H1 (cell line): ENCODE measurements at regions not wholly inside any gene's neighbourhood (a gene's known extent, or its start where the extent isn't known, plus 50 kb on each side); places are given as distances from the start of the nearest gene placed in this dataset.

Experiments used
- CBX5 ChIP-seq: fragments of 300-800, 300-1000 bp; sonication (generic); IDR thresholded peaks from 2 replicates; pipeline ENCODE4 v1.7.1; 2016; ENCODE audit warnings: antibody characterized with exemption, low read length, low read depth
- EP300 ChIP-seq, 2 experiments: IDR thresholded peaks; 1 replicate in 1 of 2; 2 replicates in 1 of 2; pipeline ENCODE4 v1.6.1; 2011 to 2012; ENCODE audit warnings: low read depth in 2 of 2, low read length in 2 of 2, mild to moderate bottlenecking in 2 of 2, borderline replicate concordance in 1 of 2, inconsistent platforms in 1 of 2, moderate library complexity in 1 of 2
- JUN ChIP-seq: IDR thresholded peaks from 2 replicates; pipeline ENCODE4 v1.6.1; 2011; ENCODE audit warnings: low read depth, mild to moderate bottlenecking, improper control_type of control experiment, low read length
- SP4 ChIP-seq: IDR thresholded peaks from 2 replicates; pipeline ENCODE4 v1.6.1; 2012; ENCODE audit warnings: low read length, inconsistent platforms
- ZNF274 ChIP-seq: IDR thresholded peaks from 2 replicates; pipeline ENCODE4 v1.7.0; 2012; ENCODE audit warnings: low read length, borderline replicate concordance; ENCODE audit errors: extremely low read depth

DNA sequence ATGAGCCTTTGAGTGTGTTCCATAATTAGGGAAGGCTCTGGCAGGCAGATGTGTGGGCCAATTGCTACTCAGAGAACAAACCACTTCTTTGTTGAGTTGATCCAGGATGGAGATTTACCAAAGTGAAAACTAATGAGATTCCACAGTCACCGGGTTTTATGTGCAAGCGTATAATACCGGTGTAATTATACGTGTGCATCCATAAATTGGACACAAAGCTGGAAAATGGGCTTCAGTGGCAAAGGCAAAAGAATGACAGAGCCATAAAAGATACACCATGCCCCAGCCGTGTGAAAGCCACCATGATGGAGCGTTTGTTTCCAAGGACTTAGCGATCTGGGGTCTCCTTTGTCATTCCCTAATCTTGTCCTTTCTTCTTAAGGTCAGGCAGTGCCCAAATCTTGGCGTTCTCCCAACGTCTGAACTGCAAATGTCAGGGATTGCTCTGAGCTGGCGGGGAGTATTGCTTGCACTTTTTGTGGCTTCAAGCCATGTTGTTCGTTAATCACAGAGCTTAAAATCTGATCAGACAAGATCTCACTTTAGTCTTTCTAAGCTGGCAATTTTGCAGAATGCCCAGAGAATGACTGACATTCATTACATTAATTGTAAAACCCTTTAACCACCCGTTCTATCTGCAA lies 70.1 kb downstream of the NPTX2 start (continued):
- TF ChIP-seq ZNF274 (no peak), JUN (no peak), EP300 (IDR thresholded peaks at IDR 0.05; ENCODE audit: borderline replicate concordance in 1 of 2, low read depth in 2 of 2, low read length in 2 of 2) (no peak), CBX5 (no peak), SP4 (no peak)
